GM21619 (cell line): ENCODE measurements at regions not wholly inside any gene's neighbourhood (a gene's known extent, or its start where the extent isn't known, plus 50 kb on each side); places are given as distances from the start of the nearest gene placed in this dataset.
"Not testable (repeated sequence)": the region's sequence is repeated elsewhere in the genome, so short reads cannot be mapped to it uniquely, and the experiment has no call there.

ENCODE experiments used
- ATAC-seq: cut with Tn5 transposase; IDR thresholded peaks from one replicate; pipeline ENCODE4 v1.9.1; 2021; ENCODE audit not compliant: unreplicated experiment

DNA sequence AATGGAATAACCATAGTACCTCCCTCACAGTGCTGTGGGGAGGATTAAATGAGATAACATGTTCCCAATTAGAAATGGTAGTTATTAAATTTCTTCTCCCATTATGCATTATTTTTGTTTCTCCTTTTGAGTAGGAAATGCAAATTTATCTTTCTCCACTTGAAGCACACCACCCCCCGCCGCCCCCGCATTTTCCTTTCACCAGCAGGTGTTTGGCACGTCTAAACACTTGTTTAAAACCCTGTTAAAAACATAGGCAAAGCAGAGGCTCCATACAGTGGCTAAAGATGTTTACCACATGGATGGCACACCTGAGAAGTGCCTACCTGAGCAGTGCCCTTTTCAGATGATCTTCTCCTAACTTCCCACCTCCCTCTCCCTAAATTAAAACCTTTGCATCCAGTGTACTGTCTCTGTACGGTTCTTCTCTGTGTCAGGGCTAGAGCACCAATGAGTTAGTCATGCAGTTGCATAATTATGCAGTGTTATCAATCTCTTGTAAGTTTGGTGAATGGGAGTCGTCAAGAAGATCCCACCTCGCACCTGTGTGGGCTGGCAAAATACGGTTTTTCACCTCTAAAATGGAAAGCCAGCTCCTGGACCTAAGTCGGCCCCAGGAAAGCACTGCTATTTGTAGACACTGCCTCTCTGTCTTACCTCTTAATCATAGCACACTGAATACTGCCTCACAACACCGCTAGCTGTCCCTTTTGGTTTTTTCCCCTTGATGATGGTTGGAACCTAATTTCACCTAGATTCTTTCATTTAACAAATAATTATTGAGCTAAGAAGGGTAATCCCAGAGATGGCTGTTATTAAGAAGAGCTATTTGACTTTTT is 122.0 kb downstream of the CT47B1 start:
- ATAC-seq = peak; percentile 31

DNA sequence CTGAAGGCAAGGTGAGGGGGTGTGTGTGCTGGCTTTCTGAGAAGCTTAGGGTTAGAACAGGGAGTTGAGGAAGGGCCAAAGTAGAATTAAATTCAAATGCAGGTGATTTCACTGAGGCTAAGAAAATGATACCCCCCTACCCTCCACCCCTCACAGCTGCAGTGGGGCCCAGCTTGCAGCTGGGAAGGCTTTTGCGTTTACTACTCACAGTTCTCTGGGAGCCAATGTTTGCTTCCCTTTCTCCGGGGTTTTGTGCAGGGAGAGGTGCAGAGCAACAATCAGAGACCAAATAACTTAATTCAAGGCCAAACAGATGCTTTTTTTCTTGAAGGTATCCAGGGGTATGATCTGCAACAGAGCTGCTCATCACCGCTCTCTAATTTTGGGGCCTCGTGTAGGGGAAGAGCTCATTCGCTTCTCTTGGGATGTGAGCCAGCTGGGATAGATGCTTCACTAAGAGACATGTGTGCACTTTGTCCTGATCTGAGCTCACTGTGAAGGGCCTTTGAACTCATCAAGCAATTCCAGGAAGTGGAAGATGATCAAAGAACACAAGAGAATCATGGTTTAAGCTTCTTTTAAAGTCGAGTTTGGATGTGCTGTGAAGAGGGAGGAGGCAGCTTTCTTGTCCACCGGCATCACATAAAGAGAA is 122.7 kb upstream of the C1GALT1C1 start:
- no peak for ATAC-seq

DNA sequence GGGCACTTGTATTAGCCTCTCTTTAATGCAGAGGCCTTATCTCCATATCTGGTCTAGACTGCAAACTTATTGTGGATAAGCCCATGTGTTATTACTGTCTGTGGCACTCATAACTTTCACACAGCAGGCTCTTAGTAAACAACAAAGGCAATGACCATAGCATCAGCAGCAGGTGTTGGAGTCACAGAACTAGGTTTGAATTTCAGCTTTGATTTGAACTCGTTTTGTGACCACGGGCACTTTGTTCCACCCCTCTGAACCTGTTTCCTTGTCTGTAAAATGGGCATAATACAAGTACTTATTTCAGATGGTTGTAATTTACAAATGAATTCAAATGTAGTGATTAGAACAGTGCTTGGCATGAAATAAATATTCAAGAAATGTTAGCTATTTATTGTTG is 121.8 kb upstream of the C1GALT1C1 start:
- no peak for ATAC-seq

GRCh38 chrX:120750381-120750780 is 120.5 kb upstream of the C1GALT1C1 start:
- no peak for ATAC-seq

- peak; percentile 85 for ATAC-seq
These were observed 119.4 kb upstream of the C1GALT1C1 start for GRCh38 chrX:120749141-120749846.

DNA sequence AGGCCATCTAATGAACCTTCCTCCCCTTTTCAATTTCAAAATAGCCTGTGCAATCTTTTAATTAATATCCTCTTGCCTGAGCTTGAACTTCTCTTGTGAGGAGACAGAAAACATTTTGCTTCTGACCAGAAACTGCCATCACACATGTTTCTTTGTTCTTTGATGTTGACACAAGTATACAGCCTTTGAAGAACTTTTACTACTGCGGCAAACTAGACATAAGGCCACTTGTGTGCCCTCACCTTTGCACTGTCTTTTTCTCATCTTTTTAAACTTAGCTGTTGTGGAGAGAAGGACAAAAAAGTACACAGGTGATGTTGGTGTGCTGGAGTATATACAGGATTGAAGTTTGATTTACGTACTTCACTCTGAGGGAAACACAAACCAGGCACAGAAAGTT is 116.3 kb upstream of the C1GALT1C1 start:
- ATAC-seq = no peak

DNA sequence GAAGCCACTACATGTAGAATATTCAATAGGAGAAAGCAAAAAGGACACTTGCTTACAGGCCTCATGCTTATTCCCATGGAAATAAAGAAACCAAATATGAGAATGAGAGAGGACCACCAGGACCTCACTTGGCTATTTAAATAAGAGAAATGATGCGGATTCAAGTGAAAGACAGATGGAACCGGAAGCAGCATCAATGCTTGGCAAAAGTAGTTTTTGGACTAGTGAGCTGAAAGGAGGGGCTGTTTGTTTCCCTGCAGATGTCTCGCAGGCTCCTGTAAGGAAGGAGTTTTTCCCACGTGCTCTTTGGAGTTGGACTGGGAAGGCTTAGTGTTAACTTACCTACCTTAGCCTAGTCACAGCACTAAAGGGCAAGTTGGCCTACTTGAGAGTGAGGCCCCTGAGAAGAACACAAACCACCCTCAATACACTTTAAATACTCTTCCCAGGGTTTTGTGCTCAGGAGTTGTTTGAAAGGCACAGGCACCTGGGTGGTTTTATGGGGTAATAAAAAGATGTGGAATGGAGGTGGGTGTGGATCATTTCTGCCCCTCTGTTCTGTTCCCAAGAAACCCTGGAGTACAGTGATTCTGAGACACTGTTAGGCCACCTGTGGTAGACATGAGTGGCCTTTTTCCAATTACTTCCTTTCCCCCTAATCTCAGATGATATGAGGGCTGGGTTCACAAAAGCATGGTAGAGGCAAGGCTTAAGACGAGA is 113.3 kb upstream of the C1GALT1C1 start:
- no peak for ATAC-seq

DNA sequence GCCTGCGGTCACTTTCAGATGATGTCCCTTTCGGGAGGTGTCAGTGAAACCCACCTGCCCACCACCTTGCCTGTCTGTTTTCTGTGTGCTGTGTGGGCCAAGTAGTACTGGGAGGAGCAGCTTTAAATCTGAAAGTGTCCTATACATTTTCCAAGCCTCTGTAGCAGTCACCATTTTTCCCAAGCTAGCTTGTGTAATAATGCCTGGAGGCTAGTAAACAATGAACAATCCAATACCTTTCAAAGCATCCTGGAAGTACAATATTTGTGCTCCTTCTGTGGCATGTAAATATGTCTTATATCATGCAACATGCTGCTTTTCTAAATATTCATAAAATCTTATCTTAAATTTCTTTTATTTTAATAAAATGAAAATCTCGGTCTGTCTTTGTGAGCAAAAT is 111.6 kb upstream of the C1GALT1C1 start:
- no peak for ATAC-seq

GRCh38 chrX:120740072-120740471 is 110.2 kb upstream of the C1GALT1C1 start:
- ATAC-seq = no peak

DNA sequence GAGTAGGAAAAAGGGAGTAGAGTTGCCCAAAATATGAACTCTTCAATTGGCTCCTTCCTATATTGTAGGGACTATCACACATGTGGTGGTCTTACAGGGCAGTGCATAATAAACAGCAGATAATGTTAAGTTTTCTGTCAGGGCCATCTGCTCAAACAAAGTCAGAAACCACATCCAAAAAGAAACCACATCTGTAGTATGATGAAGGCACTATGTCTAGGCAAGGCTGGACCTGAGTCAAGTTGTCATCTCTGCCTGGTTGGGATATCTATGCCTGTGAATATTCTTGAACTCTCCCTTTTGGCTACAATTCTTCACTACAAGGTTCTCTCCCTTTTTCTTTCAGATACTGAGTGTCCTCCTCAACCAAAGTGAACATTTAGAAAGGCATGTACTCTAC is 109.4 kb upstream of the C1GALT1C1 start:
- no peak for ATAC-seq

DNA sequence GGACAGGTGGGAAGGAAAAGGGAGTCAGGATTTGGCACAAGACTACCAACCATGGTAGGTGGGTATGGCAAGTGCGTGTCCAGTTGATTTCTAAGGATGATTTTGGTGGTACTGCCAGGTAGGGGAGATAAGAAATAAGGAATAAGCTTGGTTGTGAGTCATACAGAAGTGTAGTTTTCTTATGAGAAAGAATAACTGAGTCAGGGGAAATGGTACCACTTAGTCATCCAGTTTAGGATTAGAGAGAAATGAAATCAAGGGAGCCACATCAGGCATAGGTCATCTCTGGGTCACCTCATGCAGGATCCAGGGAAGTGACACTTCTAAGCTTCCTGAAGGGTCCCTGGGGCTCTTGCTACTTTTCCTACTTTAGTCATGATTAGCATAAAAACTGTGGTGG is 107.1 kb upstream of the C1GALT1C1 start:
- ATAC-seq = no peak

- ATAC-seq = no peak
These were observed 106.1 kb upstream of the C1GALT1C1 start for GRCh38 chrX:120735966-120736365.

GRCh38 chrX:120732879-120733278 is 103.0 kb upstream of the C1GALT1C1 start:
- ATAC-seq = no peak

DNA sequence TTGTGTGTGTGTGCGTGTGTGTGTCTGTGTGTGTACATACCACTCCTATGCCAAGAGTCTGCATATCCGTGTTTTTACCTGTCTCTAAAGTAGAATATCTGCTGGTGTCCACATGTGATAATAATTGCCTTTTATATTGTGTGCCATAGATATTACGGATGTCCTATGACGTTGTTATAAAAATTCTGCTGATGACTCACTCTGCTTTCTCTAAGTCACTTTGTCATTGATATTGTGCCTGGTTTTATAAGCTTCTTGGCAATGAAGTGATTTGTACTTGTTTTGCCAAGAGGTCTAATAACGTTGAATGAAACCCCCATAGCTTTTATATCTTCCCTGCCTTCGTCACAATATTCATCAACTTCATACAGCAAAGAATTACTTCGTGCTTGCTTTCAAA is 102.6 kb upstream of the C1GALT1C1 start:
- no peak for ATAC-seq

DNA sequence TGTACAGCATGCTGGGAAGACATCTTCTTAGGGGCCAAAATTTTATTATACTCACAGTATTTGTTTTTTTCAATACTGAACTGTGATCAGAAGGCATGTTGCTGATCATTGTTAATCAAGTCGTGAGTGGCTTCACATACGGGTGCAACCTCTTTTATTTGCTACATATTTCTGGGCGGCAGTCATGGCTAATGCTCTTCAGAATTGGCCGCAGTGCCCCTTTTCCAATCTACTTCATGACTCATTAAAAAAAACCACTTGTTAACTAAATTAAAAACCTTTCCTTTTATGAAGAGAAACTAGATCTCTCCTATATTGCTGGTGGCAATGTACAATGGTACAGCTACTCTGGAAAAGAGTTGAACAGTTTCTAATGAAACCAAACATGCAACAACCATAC is 101.5 kb upstream of the C1GALT1C1 start:
- ATAC-seq = no peak

GRCh38 chrX:120729506-120730255 is 99.8 kb upstream of the C1GALT1C1 start:
- not testable (repeated sequence) for ATAC-seq

GRCh38 chrX:120727911-120728310 is 98.1 kb upstream of the C1GALT1C1 start:
- ATAC-seq = no peak

GRCh38 chrX:120727452-120727851 is 97.6 kb upstream of the C1GALT1C1 start:
- no peak for ATAC-seq

- ATAC-seq = peak; percentile 99
These were observed 96.4 kb upstream of the C1GALT1C1 start for GRCh38 chrX:120726294-120726693.

GRCh38 chrX:120725874-120726273 is 96.0 kb upstream of the C1GALT1C1 start:
- no peak for ATAC-seq

DNA sequence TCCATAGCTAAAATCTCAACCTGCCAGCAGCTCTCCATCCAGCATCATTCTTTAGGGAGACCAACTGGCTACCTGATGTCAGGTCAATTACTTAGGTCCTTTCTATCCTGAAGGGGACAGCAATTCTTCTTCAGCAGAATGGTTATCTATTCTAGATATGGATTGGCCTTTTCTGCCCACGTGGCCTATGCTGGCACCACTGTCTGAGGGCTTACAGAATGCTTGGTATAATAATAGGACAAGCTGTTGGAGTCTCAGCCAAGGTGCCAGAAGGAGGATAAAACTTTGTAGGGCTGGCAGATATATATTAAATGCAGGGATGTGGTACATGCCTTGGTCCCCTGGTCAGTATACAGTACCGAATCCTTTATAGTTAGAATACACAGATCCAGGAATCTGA is 89.8 kb upstream of the C1GALT1C1 start:
- no peak for ATAC-seq
